ENCODE measurements at regions not wholly inside any gene's neighbourhood (a gene's known extent, or its start where the extent isn't known, plus 50 kb on each side); places are given as distances from the start of the nearest gene placed in this dataset.
"Not testable (repeated sequence)": the region's sequence is repeated elsewhere in the genome, so short reads cannot be mapped to it uniquely, and the experiment has no call there.

GRCh38 chr2:207416111-207416510 is 113.7 kb upstream of the CREB1 start:
- no peak for FAIRE-seq

DNA sequence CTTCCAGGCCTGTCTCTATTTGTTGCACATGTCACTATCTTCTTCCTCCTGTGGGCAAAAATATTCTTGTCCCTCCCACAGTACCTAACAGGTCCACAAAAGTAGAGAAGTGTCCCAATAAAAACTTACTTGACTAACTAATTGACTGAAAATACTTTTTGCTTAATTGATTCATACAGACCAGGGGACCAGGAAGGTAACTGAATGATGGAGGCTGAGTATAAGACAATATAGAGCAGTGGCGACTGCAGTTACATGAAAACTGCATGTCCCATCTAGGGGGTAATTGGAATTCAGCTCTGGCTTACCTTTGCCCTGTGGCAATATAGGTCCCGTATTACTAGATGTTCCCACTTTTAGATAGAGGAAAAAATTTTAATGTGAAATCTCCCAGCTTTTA is 112.9 kb upstream of the CREB1 start:
- FAIRE-seq, result no peak

DNA sequence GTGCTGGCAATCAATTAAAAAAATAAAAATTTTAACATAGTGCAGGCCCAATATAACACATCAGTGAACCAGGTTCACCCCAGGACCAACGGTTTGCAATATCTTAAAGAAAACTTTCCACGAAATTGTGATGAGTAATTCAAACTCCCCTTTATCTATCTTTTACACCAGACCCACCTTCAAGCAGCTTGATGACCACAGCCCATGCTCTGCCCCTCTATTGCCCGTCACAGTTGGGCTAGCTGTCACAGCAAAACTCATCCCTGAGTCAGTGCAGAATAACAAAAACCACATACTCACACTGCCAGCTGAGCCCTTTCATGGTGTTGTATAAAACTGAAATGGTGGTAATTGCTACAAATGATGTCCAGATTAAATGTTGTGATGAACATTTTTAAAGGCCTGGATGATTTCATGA is 112.5 kb upstream of the CREB1 start:
- no peak for FAIRE-seq

DNA sequence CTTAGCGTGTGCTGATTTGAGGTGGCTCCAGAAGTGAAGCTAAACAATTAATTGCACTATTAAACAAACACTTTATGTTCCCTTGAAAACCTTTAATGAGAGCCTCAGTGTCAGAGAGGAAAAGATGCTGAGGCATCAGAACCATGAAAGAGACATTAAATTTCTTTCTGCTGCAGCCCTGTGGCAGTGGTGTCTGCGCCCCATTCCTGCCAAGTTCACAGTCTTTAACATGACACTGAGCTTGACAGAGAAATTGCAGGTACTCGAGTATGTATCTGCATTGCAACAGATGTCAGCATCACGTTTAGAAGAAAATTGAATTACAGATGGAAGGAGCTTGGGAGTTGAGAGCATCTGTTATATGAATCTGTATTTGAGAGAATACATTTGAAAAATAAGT is 111.3 kb upstream of the CREB1 start:
- no peak for FAIRE-seq

DNA sequence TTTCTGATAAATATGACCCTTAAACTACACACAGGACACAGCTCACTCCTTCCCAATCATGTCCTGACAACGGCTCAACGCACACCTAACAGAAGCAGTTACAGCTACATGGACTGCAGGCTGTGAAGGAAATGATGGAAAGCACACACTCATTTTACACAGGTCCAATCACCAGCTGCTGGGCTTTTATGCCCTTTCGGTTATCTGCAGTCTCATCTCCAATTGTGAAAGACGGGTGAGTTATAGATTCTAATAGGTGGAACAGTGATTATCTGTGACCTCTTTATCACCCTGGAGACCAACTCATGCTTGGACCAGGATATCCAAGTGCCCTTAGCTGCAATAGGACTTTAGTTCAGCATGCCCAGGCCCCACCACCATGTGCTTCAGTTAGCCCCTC is 110.4 kb upstream of the CREB1 start:
- FAIRE-seq, result no peak

GRCh38 chr2:207421671-207422070 is 108.1 kb upstream of the CREB1 start:
- FAIRE-seq, result no peak

DNA sequence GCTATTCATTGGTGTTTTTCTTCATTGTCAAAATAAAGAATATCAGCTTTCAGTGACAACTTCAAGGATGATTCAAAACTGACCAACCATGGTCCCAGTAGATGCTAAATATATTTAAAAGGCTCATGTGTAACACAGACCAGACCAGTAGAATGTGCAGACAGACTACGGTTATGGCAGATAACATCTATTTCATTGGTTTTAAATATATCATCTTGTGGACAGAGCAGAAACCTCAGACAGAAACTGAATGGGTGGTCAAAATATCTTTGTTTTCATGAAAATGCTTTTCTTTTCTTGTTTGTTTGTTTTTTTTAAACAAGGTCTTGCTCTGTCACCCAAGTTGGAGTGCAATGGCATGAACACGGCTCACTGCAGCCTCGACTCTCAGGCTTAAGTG is 107.4 kb upstream of the CREB1 start:
- no peak for FAIRE-seq

GRCh38 chr2:207423886-207424285 is 105.9 kb upstream of the CREB1 start:
- FAIRE-seq, result no peak

GRCh38 chr2:207427986-207428385 is 101.8 kb upstream of the CREB1 start:
- FAIRE-seq, result no peak

GRCh38 chr2:207428573-207428972 is 101.2 kb upstream of the CREB1 start:
- FAIRE-seq, result no peak

DNA sequence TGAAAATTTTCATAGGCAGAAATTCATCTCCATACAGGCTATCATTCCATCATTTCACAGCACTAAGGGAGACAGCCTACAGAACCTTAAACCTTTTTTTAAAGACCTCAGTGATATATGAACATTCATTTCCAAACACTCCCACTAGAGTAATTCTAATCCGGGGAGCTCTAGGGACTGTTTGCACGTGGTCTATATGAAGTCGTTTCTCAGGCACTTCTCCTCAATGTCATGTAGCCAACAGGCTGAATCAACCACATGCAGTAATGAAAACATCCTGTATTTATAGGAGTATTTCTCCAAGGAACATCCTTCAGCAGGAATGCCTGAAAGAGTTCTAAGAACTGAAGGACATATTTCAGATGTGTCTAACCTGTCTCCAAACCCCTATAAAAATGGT is 97.3 kb upstream of the CREB1 start:
- FAIRE-seq, result no peak

DNA sequence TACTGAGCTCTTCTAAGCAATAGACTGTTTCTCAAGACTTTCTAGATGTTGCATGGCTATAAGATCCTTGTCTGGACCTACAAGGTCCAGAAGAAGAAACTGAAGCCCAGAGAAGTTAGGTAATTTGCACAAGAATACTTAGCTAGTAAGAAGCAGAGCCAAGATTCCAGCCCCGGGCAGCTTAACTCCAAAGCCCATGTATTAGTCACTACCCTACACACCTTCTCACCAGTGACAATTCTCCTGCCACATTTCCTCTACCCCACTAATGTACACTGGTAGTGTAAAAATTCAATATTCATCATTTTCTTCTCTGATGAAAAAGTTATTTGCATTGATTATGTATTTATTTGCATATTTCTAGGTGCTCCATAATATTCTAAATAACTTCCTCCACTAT is 95.5 kb upstream of the CREB1 start:
- FAIRE-seq, result no peak

DNA sequence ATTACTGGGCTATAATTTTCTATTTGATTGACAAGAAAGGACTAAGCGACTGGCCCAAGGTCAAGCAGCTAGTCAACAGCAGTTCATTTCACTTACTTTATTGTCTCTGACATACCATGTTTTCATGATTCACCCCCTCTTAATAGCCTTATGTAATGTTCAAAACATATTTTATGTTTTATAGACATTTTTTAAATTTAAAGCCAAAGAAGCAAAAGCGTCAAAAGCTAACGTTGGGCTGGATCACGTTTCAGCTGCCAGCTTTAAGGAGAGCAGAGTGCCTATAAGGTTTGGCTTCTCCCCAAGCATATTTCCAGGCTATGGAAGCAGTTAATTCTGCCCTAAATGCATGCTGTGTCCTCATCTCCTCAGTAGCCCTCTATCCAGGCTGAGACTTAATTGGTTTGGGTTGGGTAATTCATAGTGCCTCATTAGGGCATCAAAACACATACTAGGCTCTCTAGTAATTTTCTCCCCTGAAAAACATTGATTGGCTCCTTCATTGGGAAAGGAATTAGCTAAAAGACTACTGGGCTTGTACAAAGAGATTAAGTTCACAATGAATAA is 94.8 kb upstream of the CREB1 start:
- FAIRE-seq, result no peak

- no peak for FAIRE-seq
Observed at GRCh38 chr2:207437136-207437523, 92.6 kb upstream of the CREB1 start.

- FAIRE-seq, result no peak
Observed at GRCh38 chr2:207437524-207438143, 92.1 kb upstream of the CREB1 start.

- FAIRE-seq, result no peak
Observed at GRCh38 chr2:207438414-207439126, 91.2 kb upstream of the CREB1 start.

GRCh38 chr2:207439881-207440280 is 89.9 kb upstream of the CREB1 start:
- not testable (repeated sequence) for FAIRE-seq

DNA sequence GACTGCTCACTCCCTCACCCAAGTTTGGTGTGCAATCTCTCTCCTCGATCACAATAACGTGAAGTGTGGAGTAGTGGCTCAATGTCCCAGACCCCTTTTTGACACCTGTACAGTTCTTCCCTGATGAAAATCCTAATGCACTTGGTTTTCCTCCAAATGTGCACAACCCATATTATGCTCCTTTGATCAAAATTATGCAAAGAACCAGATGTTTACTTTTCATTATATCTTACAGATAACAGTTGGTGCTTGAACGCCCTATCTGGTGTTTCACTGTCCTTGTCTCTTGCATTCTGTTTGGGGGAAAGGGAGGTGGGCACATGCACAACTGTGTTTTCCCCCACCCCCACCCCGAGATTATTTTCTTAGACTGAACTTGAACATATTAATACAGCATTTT is 85.0 kb upstream of the CREB1 start:
- no peak for FAIRE-seq

GRCh38 chr2:207446653-207447052 is 83.1 kb upstream of the CREB1 start:
- no peak for FAIRE-seq

DNA sequence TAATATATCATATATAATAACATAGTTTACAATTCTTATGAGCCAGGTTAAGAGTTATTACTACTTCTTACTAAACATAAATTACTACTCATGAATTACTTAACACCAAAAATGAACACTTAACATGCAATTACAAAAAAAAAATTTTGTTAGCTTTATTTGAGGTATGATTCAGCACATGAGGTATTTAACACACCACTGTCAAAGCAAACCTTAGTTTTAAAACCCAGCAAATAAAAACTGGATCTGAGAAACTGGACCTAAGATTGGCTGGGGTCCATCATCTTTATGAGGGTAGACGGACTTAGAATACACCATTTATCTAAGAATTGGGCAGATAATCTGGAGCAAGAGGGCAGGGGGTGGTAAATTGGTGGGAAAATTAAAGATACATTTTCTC is 81.8 kb upstream of the CREB1 start:
- no peak for FAIRE-seq

- no peak for FAIRE-seq
Observed at GRCh38 chr2:207449642-207450165, 80.1 kb upstream of the CREB1 start.

GRCh38 chr2:207450186-207450585 is 79.6 kb upstream of the CREB1 start:
- no peak for FAIRE-seq

- no peak for FAIRE-seq
Observed at GRCh38 chr2:207458582-207458981, 71.2 kb upstream of the CREB1 start.

DNA sequence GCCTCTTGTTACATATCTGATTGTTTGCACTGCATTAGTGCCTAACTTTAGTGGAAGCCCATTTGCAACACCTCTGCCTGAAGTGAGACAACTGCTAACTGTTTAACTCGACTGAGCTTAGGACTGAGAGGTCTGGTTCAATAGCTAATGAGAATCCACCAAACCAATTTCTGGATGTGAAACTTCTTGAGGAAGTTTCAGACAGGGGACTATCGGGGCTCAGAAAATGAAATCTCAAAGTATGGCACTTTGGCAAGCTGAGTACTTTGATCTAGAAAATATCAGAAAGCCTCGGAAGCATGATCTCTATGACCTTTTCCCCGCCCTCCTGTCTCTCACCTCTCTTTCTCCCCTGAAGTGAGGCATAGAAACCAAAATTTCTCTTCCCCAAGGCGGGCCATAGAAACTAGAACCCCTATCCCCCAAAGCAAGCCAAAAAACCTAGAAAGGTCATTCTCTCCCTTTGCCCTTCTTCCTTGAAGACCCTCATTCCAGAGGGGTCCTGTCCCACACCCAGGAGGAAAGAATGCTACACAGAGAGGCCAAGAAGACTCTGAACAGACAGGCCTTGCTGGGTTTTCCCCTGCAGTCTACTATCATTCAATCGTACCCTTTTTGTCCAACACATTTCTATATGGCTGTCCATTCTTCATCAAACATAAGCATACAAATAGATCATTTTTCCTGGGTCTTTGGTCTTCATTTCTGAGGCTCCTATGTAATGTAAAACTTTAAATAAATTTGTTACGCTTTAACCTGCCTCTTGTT is 69.6 kb upstream of the CREB1 start:
- no peak for FAIRE-seq

All from islet of Langerhans (tissue), 1 donor.